K562 (cell line): ENCODE measurements at regions not wholly inside any gene's neighbourhood (a gene's known extent, or its start where the extent isn't known, plus 50 kb on each side); places are given as distances from the start of the nearest gene placed in this dataset.

Source experiments
- ATF4 ChIP-seq: fragments of 450-650 bp; formaldehyde crosslinking; IDR thresholded peaks from 2 replicates; pipeline ENCODE4 v1.4.0; 2022; ENCODE audit warnings: mild to moderate bottlenecking, moderate library complexity
- CBFB ChIP-seq: sonication (generic); formaldehyde crosslinking; IDR thresholded peaks from 2 replicates; pipeline ENCODE4 v1.4.0; 2020; ENCODE audit warnings: mild to moderate bottlenecking, missing genetic modification reagents
- CBX2 ChIP-seq: fragments of 200-600 bp; sonication (generic); IDR thresholded peaks from one replicate; pipeline ENCODE4 v1.6.1; 2012; ENCODE audit warnings: mild to moderate bottlenecking, low read length, inconsistent platforms; ENCODE audit not compliant: insufficient read depth, poor library complexity, severe bottlenecking
- CTCF ChIP-seq, 3 experiments: IDR thresholded peaks in 2 of 3; conservative IDR thresholded peaks in 1 of 3; 2 replicates each; pipeline ENCODE4 v1.5.1; 2011 to 2012; ENCODE audit warnings: low read length in 3 of 3, mild to moderate bottlenecking in 3 of 3, control low read depth in 2 of 3, improper control_type of control experiment in 1 of 3, inconsistent platforms in 1 of 3, low read depth in 1 of 3, mixed read lengths in 1 of 3, moderate library complexity in 1 of 3; ENCODE audit not compliant: insufficient read depth in 2 of 3
- CXXC5 ChIP-seq: fragments of 250-450 bp; sonication (Bioruptor Pico); IDR thresholded peaks from 2 replicates; pipeline ENCODE4 v1.8.0; 2022; ENCODE audit warnings: inconsistent platforms, mild to moderate bottlenecking, moderate library complexity
- EGR1 ChIP-seq: fragments of 450-650 bp; conservative IDR thresholded peaks from 2 replicates; pipeline ENCODE4 v1.6.1; 2017; ENCODE audit warnings: mild to moderate bottlenecking
- HMG20A ChIP-seq: fragments of 450-650 bp; formaldehyde crosslinking; conservative IDR thresholded peaks from 2 replicates; pipeline ENCODE4 v1.4.0; 2020; ENCODE audit warnings: mild to moderate bottlenecking, mixed read lengths
- MBD2 ChIP-seq: sonication (generic); IDR thresholded peaks from 2 replicates; pipeline ENCODE4 v1.6.1; 2016; ENCODE audit warnings: low read depth, borderline replicate concordance
- MECOM ChIP-seq: fragments of 250-450 bp; sonication (Bioruptor Pico); IDR thresholded peaks from 2 replicates; pipeline ENCODE4 v1.8.0; 2022; ENCODE audit warnings: inconsistent platforms
- NCOR1 ChIP-seq: fragments of 450-650 bp; IDR thresholded peaks from 2 replicates; pipeline ENCODE4 v1.6.1; 2016; ENCODE audit warnings: mild to moderate bottlenecking, moderate library complexity
- RUNX1 ChIP-seq: sonication (generic); IDR thresholded peaks from 2 replicates; pipeline ENCODE4 v1.6.1; 2016; ENCODE audit warnings: antibody characterized with exemption, low read depth
- SP1 ChIP-seq: sonication (generic); formaldehyde crosslinking; IDR thresholded peaks from 2 replicates; pipeline ENCODE4 v1.8.1; 2022; ENCODE audit warnings: mild to moderate bottlenecking, missing genetic modification reagents
- ZNF778 ChIP-seq: fragments of 450-650 bp; formaldehyde crosslinking; IDR thresholded peaks from 2 replicates; pipeline ENCODE4 v1.4.0; 2020; ENCODE audit warnings: mild to moderate bottlenecking, moderate library complexity
- TF ChIP-seq, protein P1 (sequence below): fragments of 250-450 bp; sonication (Bioruptor Pico); IDR thresholded peaks from 2 replicates; pipeline ENCODE4 v1.8.0; 2022; ENCODE audit warnings: moderate library complexity, mild to moderate bottlenecking, inconsistent platforms

- TF ChIP-seq CBX2, result no peak
- no peak for TF ChIP-seq ATF4
- TF ChIP-seq HMG20A (CRISPR knock-in tag), result no peak
- TF ChIP-seq RUNX1, result no peak
- no peak for TF ChIP-seq CTCF (IDR thresholded peaks at IDR 0.05 in 2 of 3, conservative IDR thresholded peaks at IDR 0.05 in 1 of 3; ENCODE audit: insufficient read depth in 2 of 3, low read depth in 1 of 3, low read length in 3 of 3)
- no peak for TF ChIP-seq MECOM
- no peak for TF ChIP-seq NCOR1
- TF ChIP-seq, protein P1, sequence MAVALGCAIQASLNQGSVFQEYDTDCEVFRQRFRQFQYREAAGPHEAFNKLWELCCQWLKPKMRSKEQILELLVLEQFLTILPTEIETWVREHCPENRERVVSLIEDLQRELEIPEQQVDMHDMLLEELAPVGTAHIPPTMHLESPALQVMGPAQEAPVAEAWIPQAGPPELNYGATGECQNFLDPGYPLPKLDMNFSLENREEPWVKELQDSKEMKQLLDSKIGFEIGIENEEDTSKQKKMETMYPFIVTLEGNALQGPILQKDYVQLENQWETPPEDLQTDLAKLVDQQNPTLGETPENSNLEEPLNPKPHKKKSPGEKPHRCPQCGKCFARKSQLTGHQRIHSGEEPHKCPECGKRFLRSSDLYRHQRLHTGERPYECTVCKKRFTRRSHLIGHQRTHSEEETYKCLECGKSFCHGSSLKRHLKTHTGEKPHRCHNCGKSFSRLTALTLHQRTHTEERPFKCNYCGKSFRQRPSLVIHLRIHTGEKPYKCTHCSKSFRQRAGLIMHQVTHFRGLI (CRISPR knock-in tag), result no peak
- no peak for TF ChIP-seq SP1 (CRISPR knock-in tag)
- TF ChIP-seq MBD2, result no peak
- no peak for TF ChIP-seq CXXC5 (CRISPR knock-in tag)
- TF ChIP-seq ZNF778 (CRISPR knock-in tag), result no peak
- TF ChIP-seq EGR1, result no peak
- TF ChIP-seq CBFB (CRISPR knock-in tag), result no peak
Measured at GRCh38 chr11:28879869-28880268, 771.7 kb downstream of the METTL15 start.
